ENCODE measurements at regions not wholly inside any gene's neighbourhood (a gene's known extent, or its start where the extent isn't known, plus 50 kb on each side); places are given as distances from the start of the nearest gene placed in this dataset.

GRCh38 chr10:131692686-131693334 is 208.0 kb upstream of the PPP2R2D start:
- no peak for TF ChIP-seq CTCF (IDR thresholded peaks at IDR 0.05)
- no peak for TF ChIP-seq POLR2A (IDR thresholded peaks at IDR 0.05)

Measured in body of pancreas (tissue), 4 donors.